OCI-LY7 (cell line): ENCODE measurements at regions not wholly inside any gene's neighbourhood (a gene's known extent, or its start where the extent isn't known, plus 50 kb on each side); places are given as distances from the start of the nearest gene placed in this dataset.

Experiments
- BruUV-seq: library from RNA; stranded (reverse); fragments of 400-500 nt; replicated peaks from 2 replicates; lab custom pipeline; 2021; lab: Mats Ljungman, UMichigan
- CTCF ChIA-PET: fragments of 300-600 bp; sonication (Branson Sonifier 250); formaldehyde crosslinking; loops from one replicate; lab custom pipeline; 2022; ENCODE audit warnings: antibody characterized with exemption; ENCODE audit not compliant: unreplicated experiment; lab: Charles Lee
- POLR2A ChIA-PET: fragments of 300-600 bp; sonication (Branson Sonifier 250); formaldehyde crosslinking; loops from one replicate; lab custom pipeline; 2022; ENCODE audit warnings: antibody characterized with exemption; lab: Charles Lee
- DNase-seq: peaks from one replicate; pipeline ENCODE4 v3.0.0-alpha.2; 2015; ENCODE audit warnings: low spot score
- H2AFZ ChIP-seq: fragments of 200-600 bp; sonication (generic), shearing (Covaris generic); 2 replicates; pipeline ENCODE4 v1.6.1; 2014; ENCODE audit warnings: mild to moderate bottlenecking, antibody characterized with exemption, low read length, moderate library complexity
- H3K27ac ChIP-seq: fragments of 200-600 bp; sonication (generic); 2 replicates; pipeline ENCODE4 v1.5.1; 2014; ENCODE audit warnings: mixed run types, low read depth, mild to moderate bottlenecking, moderate library complexity, low read length, inconsistent platforms; ENCODE audit not compliant: poor library complexity, severe bottlenecking
- H3K36me3 ChIP-seq: fragments of 200-600 bp; sonication (generic); 2 replicates; pipeline ENCODE4 v1.6.1; 2014; ENCODE audit warnings: mild to moderate bottlenecking, antibody characterized with exemption, low read length, moderate library complexity, mixed read lengths; ENCODE audit not compliant: insufficient read depth
- H3K4me1 ChIP-seq: fragments of 200-600 bp; sonication (generic); 2 replicates; pipeline ENCODE4 v1.5.1; 2014; ENCODE audit warnings: mild to moderate bottlenecking, low read length; ENCODE audit not compliant: insufficient read depth, poor library complexity, severe bottlenecking
- H3K4me2 ChIP-seq: fragments of 200-600 bp; sonication (generic); 2 replicates; pipeline ENCODE4 v1.6.1; 2014; ENCODE audit warnings: mild to moderate bottlenecking, low read length
- H3K4me3 ChIP-seq: fragments of 200-600 bp; sonication (generic); 2 replicates; pipeline ENCODE4 v1.5.1; 2014; ENCODE audit warnings: mild to moderate bottlenecking, low read depth, low read length; ENCODE audit not compliant: poor library complexity, severe bottlenecking
- H3K79me2 ChIP-seq: fragments of 200-600 bp; sonication (generic); 2 replicates; pipeline ENCODE4 v1.6.1; 2016; ENCODE audit warnings: low read depth, mild to moderate bottlenecking, low read length, moderate library complexity, mixed read lengths; ENCODE audit not compliant: insufficient read depth
- H3K9me2 ChIP-seq: fragments of 200-600 bp; sonication (generic); 2 replicates; pipeline ENCODE4 v1.6.1; 2016; ENCODE audit warnings: mild to moderate bottlenecking, low read length, mixed read lengths; ENCODE audit not compliant: insufficient read depth
- H3K9me3 ChIP-seq: fragments of 200-600 bp; sonication (generic); 2 replicates; pipeline ENCODE4 v1.6.1; 2014; ENCODE audit warnings: mild to moderate bottlenecking, mixed run types, low read length, mixed read lengths
- H4K20me1 ChIP-seq: fragments of 200-600 bp; sonication (generic); 2 replicates; pipeline ENCODE4 v1.6.1; 2014; ENCODE audit warnings: mild to moderate bottlenecking, antibody characterized with exemption, low read length, moderate library complexity, mixed read lengths; ENCODE audit not compliant: insufficient read depth
- CTCF ChIP-seq: fragments of 200-600 bp; sonication (generic); conservative IDR thresholded peaks from 2 replicates; pipeline ENCODE4 v1.5.1; 2014; ENCODE audit warnings: mild to moderate bottlenecking, antibody characterized with exemption, low read length, moderate library complexity, mixed read lengths
- EZH2phosphoT487 ChIP-seq: fragments of 200-600 bp; sonication (generic); IDR thresholded peaks from 2 replicates; pipeline ENCODE4 v1.6.1; 2018; ENCODE audit warnings: low read depth, borderline replicate concordance, mild to moderate bottlenecking, mixed run types, antibody characterized with exemption, low read length, moderate library complexity, mixed read lengths
- intact Hi-C: fragments of 100-400 bp; cut with micrococcal nuclease; formaldehyde crosslinking; loops from one replicate; pipeline ENCODE4 v1.10.0; 2022; ENCODE audit not compliant: unreplicated experiment

GRCh38 chr7:110607050-110607857, 483.7 kb upstream of the LRRN3 start:
- Histone ChIP-seq H3K4me3 (no peak overlapping the region), H3K36me3 (no peaks in the 10 kb centered on the region), H3K9me3 (no peaks in the 10 kb centered on the region), H2AFZ (no peak overlapping the region), H4K20me1 (no peaks in the 10 kb centered on the region), H3K4me2 (no peak overlapping the region), H3K79me2 (no peaks in the 10 kb centered on the region), H3K9me2 (no peaks in the 10 kb centered on the region), H3K4me1 (no peaks in the 10 kb centered on the region), H3K27ac (no peak overlapping the region)
- TF ChIP-seq CTCF (no peak), EZH2phosphoT487 (no peak)
- intact Hi-C loops = no loop called here
- ChIA-PET CTCF (no interaction called here), POLR2A (no interaction called here)
- BruUV-seq = no TSS peak
- DNase-seq = no peak

- Histone ChIP-seq H3K36me3 (no peaks in the 10 kb centered on the region), H3K27ac (no peak overlapping the region), H4K20me1 (no peaks in the 10 kb centered on the region), H3K4me3 (no peak overlapping the region), H3K9me3 (no peaks in the 10 kb centered on the region), H3K4me1 (no peaks in the 10 kb centered on the region), H3K4me2 (no peak overlapping the region), H3K9me2 (no peaks in the 10 kb centered on the region), H2AFZ (no peak overlapping the region), H3K79me2 (no peaks in the 10 kb centered on the region)
- POLR2A ChIA-PET = interaction anchor here (0.7 kb wide), 1 partner anchor 855 kb away, joined by 3 read pairs; no protein-coding TSS in a partner anchor
- DNase-seq = no peak
- TF ChIP-seq CTCF = no peak
- no peak for TF ChIP-seq EZH2phosphoT487
- CTCF ChIA-PET = no interaction called here
- intact Hi-C loops = no loop called here
- no TSS peak for BruUV-seq
Measured at GRCh38 chr7:110609336-110609735, 481.6 kb upstream of the LRRN3 start.

- TF ChIP-seq EZH2phosphoT487 = no peak
- no peak for TF ChIP-seq CTCF
- CTCF ChIA-PET = no interaction called here
- Histone ChIP-seq H3K9me3 (no peaks in the 10 kb centered on the region), H3K36me3 (no peaks in the 10 kb centered on the region), H3K4me2 (no peak overlapping the region), H3K27ac (no peak overlapping the region), H3K79me2 (no peaks in the 10 kb centered on the region), H3K4me3 (no peak overlapping the region), H4K20me1 (no peaks in the 10 kb centered on the region), H2AFZ (no peak overlapping the region), H3K4me1 (no peaks in the 10 kb centered on the region), H3K9me2 (no peaks in the 10 kb centered on the region)
- POLR2A ChIA-PET = interaction anchor here (0.5 to 0.8 kb wide), 2 partner anchors 28 to 1916 kb away, joined by 3 read pairs; no protein-coding TSS in a partner anchor
- DNase-seq = no peak
- no TSS peak for BruUV-seq
- intact Hi-C loops = no loop called here
Measured at GRCh38 chr7:110612680-110613079, 478.2 kb upstream of the LRRN3 start.
